ENCODE measurements at regions not wholly inside any gene's neighbourhood (a gene's known extent, or its start where the extent isn't known, plus 50 kb on each side); places are given as distances from the start of the nearest gene placed in this dataset.
"Not testable (repeated sequence)": the region's sequence is repeated elsewhere in the genome, so short reads cannot be mapped to it uniquely, and the experiment has no call there.

GRCh38 chr7:87007038-87007437 is 52.4 kb downstream of the ELAPOR2 start:
- no peak for DNase-seq (ENCODE audit: low spot score)

- DNase-seq (ENCODE audit: low spot score) = no peak
Measured at GRCh38 chr7:87004956-87005355, 54.5 kb downstream of the ELAPOR2 start.

- no peak for DNase-seq (ENCODE audit: low spot score)
Measured at GRCh38 chr7:87003872-87004798, 55.3 kb downstream of the ELAPOR2 start.

GRCh38 chr7:87001214-87001613 is 58.2 kb downstream of the ELAPOR2 start:
- no peak for DNase-seq (ENCODE audit: low spot score)

GRCh38 chr7:87000344-87000743 is 59.1 kb downstream of the ELAPOR2 start:
- DNase-seq (ENCODE audit: low spot score) = no peak

GRCh38 chr7:86999750-87000149 is 59.7 kb downstream of the ELAPOR2 start:
- DNase-seq (ENCODE audit: low spot score) = no peak

GRCh38 chr7:86995814-86996213 is 63.6 kb downstream of the ELAPOR2 start:
- no peak for DNase-seq (ENCODE audit: low spot score)

- DNase-seq (ENCODE audit: low spot score) = no peak
Measured at GRCh38 chr7:86995052-86995725, 64.3 kb downstream of the ELAPOR2 start.

- DNase-seq (ENCODE audit: low spot score) = peak; percentile 60
Measured at GRCh38 chr7:86991771-86992191, 67.7 kb downstream of the ELAPOR2 start.

- DNase-seq (ENCODE audit: low spot score) = no peak
Measured at GRCh38 chr7:86991093-86991769, 68.2 kb downstream of the ELAPOR2 start.

- no peak for DNase-seq (ENCODE audit: low spot score)
Measured at GRCh38 chr7:86989407-86989806, 70.0 kb downstream of the ELAPOR2 start.

GRCh38 chr7:86987834-86988233 is 71.6 kb downstream of the ELAPOR2 start:
- DNase-seq (ENCODE audit: low spot score) = not testable (repeated sequence)

- DNase-seq (ENCODE audit: low spot score) = not testable (repeated sequence)
Measured at GRCh38 chr7:86987358-86987757, 72.1 kb downstream of the ELAPOR2 start.

- DNase-seq (ENCODE audit: low spot score) = not testable (repeated sequence)
Measured at GRCh38 chr7:86985342-86985741, 74.1 kb downstream of the ELAPOR2 start.

GRCh38 chr7:86983654-86984053 is 75.8 kb downstream of the ELAPOR2 start:
- not testable (repeated sequence) for DNase-seq (ENCODE audit: low spot score)

GRCh38 chr7:86981937-86982336 is 77.5 kb downstream of the ELAPOR2 start:
- DNase-seq (ENCODE audit: low spot score) = not testable (repeated sequence)

GRCh38 chr7:86981127-86981526 is 78.3 kb downstream of the ELAPOR2 start:
- DNase-seq (ENCODE audit: low spot score) = no peak

GRCh38 chr7:86980223-86980622 is 79.2 kb downstream of the ELAPOR2 start:
- no peak for DNase-seq (ENCODE audit: low spot score)

GRCh38 chr7:86978808-86979506 is 80.5 kb downstream of the ELAPOR2 start:
- DNase-seq (ENCODE audit: low spot score) = no peak

GRCh38 chr7:86976958-86977357 is 82.5 kb downstream of the ELAPOR2 start:
- DNase-seq (ENCODE audit: low spot score) = no peak

- DNase-seq (ENCODE audit: low spot score) = no peak
Measured at GRCh38 chr7:86975914-86976313, 83.5 kb downstream of the ELAPOR2 start.

- no peak for DNase-seq (ENCODE audit: low spot score)
Measured at GRCh38 chr7:86975449-86975848, 84.0 kb downstream of the ELAPOR2 start.
